ENCODE measurements at regions not wholly inside any gene's neighbourhood (a gene's known extent, or its start where the extent isn't known, plus 50 kb on each side); places are given as distances from the start of the nearest gene placed in this dataset.
A peak's percentile ranks its signal among the peaks of the same experiment; 100 is the strongest.

DNA sequence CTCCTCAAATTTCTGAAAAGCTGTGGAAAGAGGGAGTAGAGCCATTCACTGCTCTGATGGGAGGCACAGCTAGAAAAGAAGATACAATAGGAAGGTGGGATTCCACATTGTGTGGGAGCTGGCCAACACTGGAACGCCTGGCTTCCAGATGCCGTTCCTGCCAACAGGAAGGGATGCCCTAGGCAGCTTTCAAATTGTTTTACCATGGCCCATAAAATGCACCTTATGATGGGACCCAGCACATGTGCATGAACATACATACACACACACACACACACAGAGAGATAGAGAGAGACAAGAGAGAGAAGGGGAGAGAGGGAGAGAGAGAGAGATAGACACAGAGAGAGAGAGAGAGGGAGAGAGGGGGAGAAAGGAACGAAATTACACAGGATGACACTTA lies 86.1 kb upstream of the BZW1 start:
- H3K27ac ChIP-seq (ENCODE audit: low read depth in 1 of 2, low read length in 1 of 2): no peak overlapping the region
- TF ChIP-seq, protein P1, sequence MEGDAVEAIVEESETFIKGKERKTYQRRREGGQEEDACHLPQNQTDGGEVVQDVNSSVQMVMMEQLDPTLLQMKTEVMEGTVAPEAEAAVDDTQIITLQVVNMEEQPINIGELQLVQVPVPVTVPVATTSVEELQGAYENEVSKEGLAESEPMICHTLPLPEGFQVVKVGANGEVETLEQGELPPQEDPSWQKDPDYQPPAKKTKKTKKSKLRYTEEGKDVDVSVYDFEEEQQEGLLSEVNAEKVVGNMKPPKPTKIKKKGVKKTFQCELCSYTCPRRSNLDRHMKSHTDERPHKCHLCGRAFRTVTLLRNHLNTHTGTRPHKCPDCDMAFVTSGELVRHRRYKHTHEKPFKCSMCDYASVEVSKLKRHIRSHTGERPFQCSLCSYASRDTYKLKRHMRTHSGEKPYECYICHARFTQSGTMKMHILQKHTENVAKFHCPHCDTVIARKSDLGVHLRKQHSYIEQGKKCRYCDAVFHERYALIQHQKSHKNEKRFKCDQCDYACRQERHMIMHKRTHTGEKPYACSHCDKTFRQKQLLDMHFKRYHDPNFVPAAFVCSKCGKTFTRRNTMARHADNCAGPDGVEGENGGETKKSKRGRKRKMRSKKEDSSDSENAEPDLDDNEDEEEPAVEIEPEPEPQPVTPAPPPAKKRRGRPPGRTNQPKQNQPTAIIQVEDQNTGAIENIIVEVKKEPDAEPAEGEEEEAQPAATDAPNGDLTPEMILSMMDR (IDR thresholded peaks at IDR 0.05; ENCODE audit: control extremely low read depth, extremely low read depth): no peak
- H3K9ac ChIP-seq (ENCODE audit: insufficient read depth in 1 of 2, low read length in 2 of 2): no peak overlapping the region
- H3K27me3 ChIP-seq (ENCODE audit: control insufficient read depth in 3 of 3, insufficient read depth in 3 of 3, low read length in 2 of 3): no peaks in the 10 kb centered on the region
- H3K36me3 ChIP-seq (ENCODE audit: control insufficient read depth in 4 of 4, insufficient read depth in 4 of 4, low read length in 4 of 4): no peaks in the 10 kb centered on the region
- ATAC-seq (ENCODE audit: insufficient read depth, low FRiP score) (no peak), DNase-seq (no peak)
- H3K4me3 ChIP-seq: no peak overlapping the region
- 60 to 71% methylated on average over 3 of the region's 3 CpGs for WGBS, 2 donors
- peaks cover 0 to 27% (median 7%) of the 10 kb centered on the region in 5 donors for H3K4me1 ChIP-seq (ENCODE audit: control insufficient read depth in 5 of 5, insufficient read depth in 5 of 5, low read length in 5 of 5)
- no peaks in the 10 kb centered on the region for H3K9me3 ChIP-seq (ENCODE audit: control insufficient read depth in 4 of 4, insufficient read depth in 3 of 4, low read length in 3 of 4)

DNA sequence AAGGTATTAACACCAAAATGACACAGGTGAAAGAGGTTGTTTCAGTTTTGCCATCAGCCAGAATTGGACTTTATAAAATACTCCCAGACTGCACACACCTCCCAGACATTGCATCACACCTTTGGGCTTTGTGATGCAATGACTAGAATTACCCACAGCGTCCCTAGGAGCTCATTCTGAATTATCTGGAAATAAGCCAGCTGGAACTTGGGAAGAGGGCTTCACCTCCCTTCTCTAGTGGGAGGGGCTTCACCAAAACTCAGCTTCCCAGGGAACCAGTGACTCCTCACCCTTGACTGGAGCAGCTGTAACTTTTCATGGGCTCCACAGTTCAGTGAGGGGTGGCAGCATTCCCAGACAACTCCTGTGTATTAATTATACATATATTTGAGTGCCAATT lies 83.1 kb upstream of the BZW1 start:
- no peak for ATAC-seq (ENCODE audit: insufficient read depth, low FRiP score)

DNA sequence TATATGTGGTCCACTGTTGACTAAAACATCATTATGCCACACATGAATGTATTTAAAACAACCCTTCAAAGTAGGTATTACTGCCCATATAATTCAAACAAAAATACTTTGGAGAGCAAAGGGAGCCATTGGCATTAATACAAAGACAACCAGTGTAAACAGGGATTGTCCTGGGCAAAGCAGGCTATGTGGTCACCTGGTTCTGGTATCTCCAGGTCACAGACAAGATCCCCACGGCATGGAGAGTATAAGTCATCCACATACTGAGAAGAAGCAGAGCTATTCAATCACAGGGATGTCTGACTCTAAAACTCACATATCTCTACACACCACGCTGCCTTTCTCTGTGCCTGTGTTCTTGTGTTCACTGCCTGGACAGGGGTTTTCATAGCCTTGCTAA lies 81.4 kb upstream of the BZW1 start:
- H3K9ac ChIP-seq (ENCODE audit: insufficient read depth in 1 of 2, low read length in 2 of 2): no peak overlapping the region
- DNase-seq (no peak), ATAC-seq (ENCODE audit: insufficient read depth, low FRiP score) (no peak)
- peaks cover 0 to 27% (median 7%) of the 10 kb centered on the region in 5 donors for H3K4me1 ChIP-seq (ENCODE audit: control insufficient read depth in 5 of 5, insufficient read depth in 5 of 5, low read length in 5 of 5)
- H3K4me3 ChIP-seq: no peak overlapping the region
- no peak overlapping the region for H3K27ac ChIP-seq (ENCODE audit: low read depth in 1 of 2, low read length in 1 of 2)
- no peaks in the 10 kb centered on the region for H3K9me3 ChIP-seq (ENCODE audit: control insufficient read depth in 4 of 4, insufficient read depth in 3 of 4, low read length in 3 of 4)
- H3K27me3 ChIP-seq (ENCODE audit: control insufficient read depth in 3 of 3, insufficient read depth in 3 of 3, low read length in 2 of 3): no peaks in the 10 kb centered on the region
- WGBS, 2 donors: 79 to 82% methylated on average over 2 of the region's 2 CpGs
- no peaks in the 10 kb centered on the region for H3K36me3 ChIP-seq (ENCODE audit: control insufficient read depth in 4 of 4, insufficient read depth in 4 of 4, low read length in 4 of 4)
- TF ChIP-seq, protein P1 (IDR thresholded peaks at IDR 0.05; ENCODE audit: control extremely low read depth, extremely low read depth): no peak

More for the DNA sequence above, 83.1 kb upstream of the BZW1 start:
- TF ChIP-seq, protein P1 (IDR thresholded peaks at IDR 0.05; ENCODE audit: control extremely low read depth, extremely low read depth): no peak
- Histone ChIP-seq H3K36me3 (ENCODE audit: control insufficient read depth in 4 of 4, insufficient read depth in 4 of 4, low read length in 4 of 4) (no peaks in the 10 kb centered on the region), H3K27me3 (ENCODE audit: control insufficient read depth in 3 of 3, insufficient read depth in 3 of 3, low read length in 2 of 3) (no peaks in the 10 kb centered on the region), H3K4me3 (no peak overlapping the region), H3K27ac (ENCODE audit: low read depth in 1 of 2, low read length in 1 of 2) (no peak overlapping the region), H3K4me1 (ENCODE audit: control insufficient read depth in 5 of 5, insufficient read depth in 5 of 5, low read length in 5 of 5) (peaks cover 0 to 27% (median 7%) of the 10 kb centered on the region in 5 donors), H3K9me3 (ENCODE audit: control insufficient read depth in 4 of 4, insufficient read depth in 3 of 4, low read length in 3 of 4) (no peaks in the 10 kb centered on the region), H3K9ac (ENCODE audit: insufficient read depth in 1 of 2, low read length in 2 of 2) (no peak overlapping the region)
- DNase-seq: peak; percentile 87 to 96 (median 96)
- WGBS, 2 donors: 6 to 11% methylated on average over 1 of the region's 1 CpG

DNA sequence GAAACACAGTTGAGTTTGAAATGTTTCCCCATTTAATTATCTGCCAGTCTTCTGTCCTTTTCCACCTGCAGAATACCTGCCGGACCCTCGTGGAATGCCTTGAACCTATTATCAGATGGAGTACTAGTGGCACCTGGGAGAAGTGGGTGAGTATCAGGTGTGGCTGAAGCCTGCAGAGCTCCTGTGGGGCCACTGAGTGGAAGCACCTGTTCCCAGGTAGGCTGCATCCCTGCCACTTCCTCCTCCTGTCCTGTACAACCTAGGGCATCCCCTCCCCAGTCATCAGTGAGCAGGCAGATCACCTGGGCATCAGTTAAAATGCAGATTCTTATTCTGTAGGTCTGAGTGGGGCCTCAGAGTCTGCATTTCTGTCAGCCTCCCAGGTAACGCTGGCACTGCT lies 80.8 kb upstream of the BZW1 start:
- TF ChIP-seq, protein P1 (IDR thresholded peaks at IDR 0.05; ENCODE audit: control extremely low read depth, extremely low read depth): no peak
- Histone ChIP-seq H3K9ac (ENCODE audit: insufficient read depth in 1 of 2, low read length in 2 of 2) (no peak overlapping the region), H3K9me3 (ENCODE audit: control insufficient read depth in 4 of 4, insufficient read depth in 3 of 4, low read length in 3 of 4) (no peaks in the 10 kb centered on the region), H3K4me1 (ENCODE audit: control insufficient read depth in 5 of 5, insufficient read depth in 5 of 5, low read length in 5 of 5) (peaks cover 0 to 26% (median 7%) of the 10 kb centered on the region in 5 donors), H3K36me3 (ENCODE audit: control insufficient read depth in 4 of 4, insufficient read depth in 4 of 4, low read length in 4 of 4) (no peaks in the 10 kb centered on the region), H3K27ac (ENCODE audit: low read depth in 1 of 2, low read length in 1 of 2) (no peak overlapping the region), H3K4me3 (no peak overlapping the region), H3K27me3 (ENCODE audit: control insufficient read depth in 3 of 3, insufficient read depth in 3 of 3, low read length in 2 of 3) (no peaks in the 10 kb centered on the region)
- WGBS, 2 donors: 83 to 95% methylated on average over 3 of the region's 3 CpGs
- DNase-seq: no peak
- ATAC-seq (ENCODE audit: insufficient read depth, low FRiP score): no peak

Data from lung (tissue), 11 donors.